CD14-positive monocyte (primary cell): ENCODE measurements at regions not wholly inside any gene's neighbourhood (a gene's known extent, or its start where the extent isn't known, plus 50 kb on each side); places are given as distances from the start of the nearest gene placed in this dataset.

Experiments
- DNase-seq, 3 donors: peaks; one replicate each; pipeline ENCODE4 v3.0.0-alpha.2; 2011 to 2022
- H2AFZ ChIP-seq: 2 replicates; pipeline ENCODE4 v1.6.0; 2012; ENCODE audit warnings: mild to moderate bottlenecking, low read depth, low read length, inconsistent platforms; ENCODE audit not compliant: insufficient read depth, poor library complexity, severe bottlenecking
- H3K27ac ChIP-seq, 2 donors: 1 replicate in 1 of 2; 2 replicates in 1 of 2; pipeline ENCODE4 v1.5.1; 2012 to 2013; ENCODE audit warnings: low read length in 2 of 2, control low read depth in 1 of 2, inconsistent platforms in 1 of 2, low read depth in 1 of 2, mild to moderate bottlenecking in 1 of 2
- H3K27me3 ChIP-seq, 2 donors: one replicate each; pipeline versions ENCODE4 v1.6.0 to v1.6.1; 2011 to 2013; ENCODE audit warnings: low read length in 2 of 2; ENCODE audit not compliant: control insufficient read depth in 2 of 2, insufficient read depth in 2 of 2
- H3K36me3 ChIP-seq, 2 donors: replicated peaks in 1 of 2; 1 replicate in 1 of 2; 2 replicates in 1 of 2; pipeline versions ENCODE4 v1.5.1 to v1.6.1; 2012 to 2013; ENCODE audit warnings: low read length in 2 of 2, control low read depth in 1 of 2, inconsistent platforms in 1 of 2, mild to moderate bottlenecking in 1 of 2; ENCODE audit not compliant: insufficient read depth in 2 of 2, control insufficient read depth in 1 of 2
- H3K4me1 ChIP-seq, 2 donors: 1 replicate in 1 of 2; 2 replicates in 1 of 2; pipeline versions ENCODE4 v1.5.1 to v1.6.1; 2012 to 2013; ENCODE audit warnings: low read length in 2 of 2, control low read depth in 1 of 2, inconsistent platforms in 1 of 2, mild to moderate bottlenecking in 1 of 2, moderate library complexity in 1 of 2; ENCODE audit not compliant: insufficient read depth in 2 of 2, control insufficient read depth in 1 of 2
- H3K4me2 ChIP-seq: replicated peaks from 2 replicates; pipeline ENCODE3; 2012; ENCODE audit warnings: low read length, moderate library complexity, mild to moderate bottlenecking; ENCODE audit not compliant: poor library complexity, severe bottlenecking; ENCODE audit errors: extremely low read depth
- H3K4me3 ChIP-seq, 3 experiments: fragments of 200-600 bp in 1 of 3; sonication (generic) in 1 of 3; replicated peaks in 1 of 3; 1 replicate in 2 of 3; 2 replicates in 1 of 3; pipeline ENCODE4 v1.5.1; 2011 to 2013; ENCODE audit warnings: low read length in 3 of 3, mild to moderate bottlenecking in 3 of 3, control low read depth in 2 of 3, low read depth in 2 of 3, inconsistent platforms in 1 of 3, moderate library complexity in 1 of 3
- H3K79me2 ChIP-seq: 2 replicates; pipeline ENCODE4 v1.6.0; 2012; ENCODE audit warnings: mild to moderate bottlenecking, control low read depth, inconsistent platforms, low read length, moderate library complexity; ENCODE audit not compliant: insufficient read depth
- H3K9ac ChIP-seq: 2 replicates; pipeline ENCODE4 v1.6.0; 2017; ENCODE audit warnings: low read length, mild to moderate bottlenecking; ENCODE audit not compliant: insufficient read depth, poor library complexity, severe bottlenecking
- H3K9me3 ChIP-seq, 2 donors: replicated peaks in 1 of 2; 1 replicate in 1 of 2; 2 replicates in 1 of 2; pipeline versions ENCODE4 v1.5.1 to v1.6.1; 2012 to 2013; ENCODE audit warnings: low read length in 2 of 2, control low read depth in 1 of 2; ENCODE audit not compliant: control insufficient read depth in 1 of 2, insufficient read depth in 1 of 2
- H4K20me1 ChIP-seq: 2 replicates; pipeline ENCODE4 v1.6.0; 2012; ENCODE audit warnings: mild to moderate bottlenecking, low read length, control low read depth, moderate library complexity; ENCODE audit not compliant: insufficient read depth
- H3K27ac Mint-ChIP-seq, 7 donors: one replicate each; pipeline ENCODE4 v1.8.0; 2020; ENCODE audit warnings: mild to moderate bottlenecking in 7 of 7, mixed read lengths in 7 of 7, moderate library complexity in 6 of 7, inconsistent platforms in 2 of 7
- H3K27me3 Mint-ChIP-seq, 3 donors: one replicate each; pipeline ENCODE4 v1.8.0; 2021 to 2022; ENCODE audit warnings: low read depth in 3 of 3, mild to moderate bottlenecking in 3 of 3, mixed read lengths in 3 of 3, moderate library complexity in 3 of 3, inconsistent platforms in 1 of 3
- H3K36me3 Mint-ChIP-seq, 2 donors: one replicate each; pipeline ENCODE4 v1.8.0; 2020; ENCODE audit warnings: mixed read lengths in 2 of 2, inconsistent platforms in 1 of 2, mild to moderate bottlenecking in 1 of 2
- H3K4me1 Mint-ChIP-seq: one replicate; pipeline ENCODE4 v1.8.0; 2020; ENCODE audit warnings: mild to moderate bottlenecking, mixed read lengths
- H3K4me3 Mint-ChIP-seq, 2 donors: one replicate each; pipeline ENCODE4 v1.8.0; 2020; ENCODE audit warnings: mild to moderate bottlenecking in 2 of 2, mixed read lengths in 2 of 2, moderate library complexity in 1 of 2
- H3K9me3 Mint-ChIP-seq, 7 donors: one replicate each; pipeline ENCODE4 v1.8.0; 2020 to 2022; ENCODE audit warnings: mixed read lengths in 7 of 7, mild to moderate bottlenecking in 6 of 7, moderate library complexity in 6 of 7, inconsistent platforms in 2 of 7
- WGBS: methylation state at CpG from one replicate; pipeline ENCODE4 v1.1.5; 2013; ENCODE audit warnings: missing lambda C conversion rate; ENCODE audit not compliant: insufficient coverage; 5-methylcytosine and 5-hydroxymethylcytosine counted together
- intact Hi-C, 2 donors: fragments of 100-400 bp; cut with micrococcal nuclease; formaldehyde crosslinking; loops; one replicate each; pipeline versions ENCODE4 v1.15.0 to v1.15.1; 2023
- TF ChIP-seq, protein P1 (sequence below): fragments of 200-600 bp; IDR thresholded peaks from one replicate; pipeline ENCODE4 v1.8.0; 2022; ENCODE audit warnings: antibody characterized with exemption, mild to moderate bottlenecking

DNA sequence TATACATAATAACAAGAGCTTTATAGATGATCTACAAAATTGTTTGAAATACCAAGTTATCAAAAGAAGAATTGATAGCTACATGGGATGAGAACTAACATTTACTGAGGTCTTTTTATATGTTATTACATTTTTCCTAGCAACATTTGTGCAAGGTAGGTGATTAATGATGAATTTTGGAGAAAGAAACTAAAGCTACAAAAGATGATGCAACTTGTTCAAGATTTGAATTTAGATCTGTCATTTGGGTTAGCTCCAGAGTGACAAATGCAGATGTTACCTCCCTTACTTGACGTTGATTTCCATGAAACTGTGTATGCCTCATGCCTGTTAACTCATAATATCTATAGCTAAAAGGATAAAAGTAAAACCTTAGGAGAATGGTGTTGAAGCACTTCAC is 84.5 kb upstream of the EYA4 start:
- Mint-ChIP-seq H3K27me3 (no peaks in the 10 kb centered on the region), H3K36me3 (no peaks in the 10 kb centered on the region), H3K27ac (no peak overlapping the region), H3K4me3 (no peak overlapping the region), H3K9me3 (peaks cover 2 to 9% (median 5%) of the 10 kb centered on the region in 7 donors), H3K4me1 (no peaks in the 10 kb centered on the region)
- H2AFZ ChIP-seq, result no peak overlapping the region
- no peaks in the 10 kb centered on the region for H4K20me1 ChIP-seq
- H3K36me3 ChIP-seq, result no peaks in the 10 kb centered on the region
- TF ChIP-seq, protein P1, sequence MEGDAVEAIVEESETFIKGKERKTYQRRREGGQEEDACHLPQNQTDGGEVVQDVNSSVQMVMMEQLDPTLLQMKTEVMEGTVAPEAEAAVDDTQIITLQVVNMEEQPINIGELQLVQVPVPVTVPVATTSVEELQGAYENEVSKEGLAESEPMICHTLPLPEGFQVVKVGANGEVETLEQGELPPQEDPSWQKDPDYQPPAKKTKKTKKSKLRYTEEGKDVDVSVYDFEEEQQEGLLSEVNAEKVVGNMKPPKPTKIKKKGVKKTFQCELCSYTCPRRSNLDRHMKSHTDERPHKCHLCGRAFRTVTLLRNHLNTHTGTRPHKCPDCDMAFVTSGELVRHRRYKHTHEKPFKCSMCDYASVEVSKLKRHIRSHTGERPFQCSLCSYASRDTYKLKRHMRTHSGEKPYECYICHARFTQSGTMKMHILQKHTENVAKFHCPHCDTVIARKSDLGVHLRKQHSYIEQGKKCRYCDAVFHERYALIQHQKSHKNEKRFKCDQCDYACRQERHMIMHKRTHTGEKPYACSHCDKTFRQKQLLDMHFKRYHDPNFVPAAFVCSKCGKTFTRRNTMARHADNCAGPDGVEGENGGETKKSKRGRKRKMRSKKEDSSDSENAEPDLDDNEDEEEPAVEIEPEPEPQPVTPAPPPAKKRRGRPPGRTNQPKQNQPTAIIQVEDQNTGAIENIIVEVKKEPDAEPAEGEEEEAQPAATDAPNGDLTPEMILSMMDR, result no peak
- WGBS, result no CpG with 5 or more reads among the region's 1 CpG
- no peak overlapping the region for H3K9ac ChIP-seq
- no peak for DNase-seq
- peaks cover 0 to 12% of the 10 kb centered on the region in 2 donors for H3K9me3 ChIP-seq
- no peak overlapping the region for H3K4me3 ChIP-seq
- H3K4me1 ChIP-seq, result no peaks in the 10 kb centered on the region
- no peak overlapping the region for H3K27ac ChIP-seq
- no peak overlapping the region for H3K4me2 ChIP-seq
- no peaks in the 10 kb centered on the region for H3K79me2 ChIP-seq
- H3K27me3 ChIP-seq, result no peaks in the 10 kb centered on the region
- intact Hi-C loops, result no loop called here

DNA sequence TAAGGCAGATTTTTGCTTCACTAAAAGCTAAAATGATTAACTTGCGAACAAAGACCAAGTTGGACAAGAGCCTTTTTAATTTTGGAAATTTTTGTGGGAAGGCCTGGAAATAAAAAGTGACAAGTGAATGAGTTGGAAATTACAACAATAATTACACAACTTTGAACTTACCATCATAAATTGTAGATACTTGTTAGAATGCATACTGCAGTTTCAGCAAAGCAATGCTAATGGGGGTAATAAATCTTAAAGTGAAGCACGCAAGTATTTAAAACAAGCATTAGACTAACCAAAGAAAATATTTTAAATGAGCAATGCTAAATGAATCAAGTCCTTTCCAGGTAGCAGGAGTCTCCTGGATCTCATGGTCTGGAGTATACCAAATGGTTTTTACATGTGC is 83.2 kb upstream of the EYA4 start:
- no peak overlapping the region for H3K27ac ChIP-seq
- no peaks in the 10 kb centered on the region for H3K36me3 ChIP-seq
- no peak overlapping the region for H3K4me3 ChIP-seq
- H3K4me1 ChIP-seq, result no peaks in the 10 kb centered on the region
- no peaks in the 10 kb centered on the region for H4K20me1 ChIP-seq
- no peaks in the 10 kb centered on the region for H3K27me3 ChIP-seq
- H3K4me2 ChIP-seq, result no peak overlapping the region
- H3K9ac ChIP-seq, result no peak overlapping the region
- H3K27ac Mint-ChIP-seq, result no peak overlapping the region
- TF ChIP-seq, protein P1, result no peak
- H3K79me2 ChIP-seq, result no peaks in the 10 kb centered on the region
- DNase-seq, result no peak
- WGBS, result no CpG with 5 or more reads among the region's 2 CpGs
- no peaks in the 10 kb centered on the region for H3K36me3 Mint-ChIP-seq
- H3K27me3 Mint-ChIP-seq, result no peaks in the 10 kb centered on the region
- no peaks in the 10 kb centered on the region for H3K4me1 Mint-ChIP-seq
- peaks cover 0 to 12% of the 10 kb centered on the region in 2 donors for H3K9me3 ChIP-seq
- peaks cover 0 to 9% (median 4%) of the 10 kb centered on the region in 7 donors for H3K9me3 Mint-ChIP-seq
- no peak overlapping the region for H3K4me3 Mint-ChIP-seq
- no peak overlapping the region for H2AFZ ChIP-seq
- intact Hi-C loops, result no loop called here
